ENCODE measurements at regions not wholly inside any gene's neighbourhood (a gene's known extent, or its start where the extent isn't known, plus 50 kb on each side); places are given as distances from the start of the nearest gene placed in this dataset.

DNA sequence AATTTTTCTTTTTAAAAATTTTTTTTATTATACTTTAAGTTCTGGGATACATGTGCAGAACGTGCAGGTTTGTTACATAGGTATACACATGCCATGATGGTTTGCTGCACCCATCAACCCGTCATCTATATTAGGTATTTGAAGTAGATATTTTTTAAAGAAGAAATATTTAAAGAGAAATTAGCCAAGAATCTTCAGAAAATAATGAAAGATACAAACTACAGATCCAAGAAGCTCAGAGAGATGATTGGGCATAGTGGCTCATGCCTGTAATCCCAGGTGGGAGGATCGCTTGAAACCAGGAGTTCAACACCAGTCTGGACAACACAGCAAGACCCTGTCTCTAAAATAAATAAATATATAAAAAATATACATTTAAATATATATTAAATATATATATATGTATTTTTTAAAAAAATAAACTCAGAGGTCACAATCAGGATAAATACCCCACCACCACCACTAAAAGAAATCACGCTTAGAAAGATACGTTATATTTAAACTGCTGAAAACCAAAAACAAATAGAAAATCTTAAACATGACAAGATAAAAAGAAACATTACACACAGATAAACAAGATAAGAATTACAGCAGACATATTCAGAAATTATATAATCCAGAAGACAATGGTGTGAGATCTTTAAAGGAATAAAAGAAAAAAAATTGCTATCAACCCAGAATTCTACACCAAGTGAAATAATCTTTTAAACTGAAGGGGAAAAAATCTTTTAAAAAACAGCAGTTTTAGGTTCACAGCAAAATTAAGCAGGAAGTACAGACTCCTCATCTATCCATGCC is 57.5 kb downstream of the CSF2 start:
- no peak for DNase-seq

DNA sequence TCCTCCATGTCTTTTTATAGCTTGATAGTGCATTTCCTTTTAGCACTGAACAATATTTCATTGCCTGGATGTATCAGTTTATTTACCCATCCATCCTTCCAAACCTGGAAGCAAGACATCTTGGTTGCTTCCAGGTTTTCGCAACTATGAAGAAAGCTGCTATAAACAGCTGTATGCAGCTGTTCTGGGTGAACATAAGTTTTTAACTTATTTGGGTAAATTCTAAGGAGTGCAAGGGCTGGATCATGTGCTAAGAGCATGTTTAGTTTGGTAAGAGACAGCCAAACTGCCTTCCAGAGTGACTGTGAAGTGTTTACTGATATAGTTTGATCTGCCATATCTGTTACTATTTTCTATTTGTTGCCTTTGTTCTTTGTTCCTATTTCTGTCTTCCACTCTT is 58.5 kb downstream of the CSF2 start:
- no peak for DNase-seq

DNA sequence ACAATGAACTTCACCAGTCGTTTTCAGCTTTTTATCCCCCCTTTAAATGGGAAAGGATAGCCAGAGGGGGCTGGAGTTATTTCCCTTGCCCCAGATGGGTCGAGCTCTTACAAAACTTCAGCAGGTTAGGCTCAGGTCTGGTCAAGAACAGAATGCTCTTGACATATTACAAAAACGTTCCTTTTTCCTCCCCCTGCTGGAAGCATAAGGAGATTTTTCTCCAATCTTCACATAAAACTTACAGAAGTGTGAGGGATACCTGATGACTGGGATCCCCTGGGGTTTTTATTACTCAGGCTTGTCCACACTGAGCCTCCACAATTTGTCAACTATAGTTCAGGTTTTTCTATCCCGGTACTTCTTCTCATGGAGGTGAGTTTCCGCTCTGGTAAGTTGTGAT is 60.8 kb downstream of the CSF2 start:
- DNase-seq: peak; percentile 46

DNA sequence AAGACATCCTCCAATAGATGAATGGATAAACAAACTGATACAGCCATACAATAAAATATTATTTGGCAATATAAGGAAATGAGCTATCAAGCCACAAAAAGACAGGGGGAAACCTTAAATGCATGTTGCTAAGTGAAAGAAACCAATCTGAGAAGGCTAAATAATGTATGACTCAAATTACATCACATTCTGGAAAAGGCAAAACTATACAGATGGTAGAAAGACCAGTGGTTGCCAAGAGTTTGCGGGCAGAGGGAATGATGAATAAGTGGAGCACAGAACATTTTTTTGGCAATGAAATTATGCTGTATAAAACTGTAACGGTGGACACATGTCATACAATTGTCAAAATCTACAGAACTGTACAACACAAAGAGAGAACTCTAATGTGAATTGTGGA is 63.3 kb downstream of the CSF2 start:
- no peak for DNase-seq

DNA sequence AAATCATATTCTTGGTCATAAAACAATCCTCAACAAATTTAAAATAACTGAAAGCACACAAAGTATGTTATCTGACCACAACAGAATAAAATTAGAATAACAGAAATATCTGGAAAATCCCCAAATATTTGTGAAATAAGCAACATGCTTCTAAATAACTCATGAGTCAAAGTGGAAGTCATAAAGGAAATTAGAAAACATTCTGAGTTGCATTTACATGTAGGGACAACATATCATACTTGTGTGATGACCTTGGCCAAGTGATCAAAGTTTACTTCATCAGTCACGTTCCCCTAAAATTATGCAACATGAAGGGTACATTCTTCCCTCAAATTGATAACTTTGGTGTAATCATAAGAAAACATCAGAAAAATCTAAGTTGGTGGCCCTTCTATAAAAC is 64.7 kb downstream of the CSF2 start:
- no peak for DNase-seq

Measured in CD4-positive, alpha-beta T cell treated with Interleukin-12 subunit alpha and Interleukin-12 subunit beta, for 1 hour (primary cell).